HFFc6 (cell line): ENCODE measurements at regions not wholly inside any gene's neighbourhood (a gene's known extent, or its start where the extent isn't known, plus 50 kb on each side); places are given as distances from the start of the nearest gene placed in this dataset.

Experiments
- DNase-seq: peaks from one replicate; pipeline ENCODE4 v3.0.0-alpha.2; 2018
- H3K27ac Mint-ChIP-seq: 2 replicates; pipeline ENCODE4 v1.8.0; 2020; ENCODE audit warnings: mild to moderate bottlenecking, mixed read lengths
- H3K27me3 Mint-ChIP-seq: 2 replicates; pipeline ENCODE4 v1.8.0; 2021; ENCODE audit warnings: mild to moderate bottlenecking, moderate library complexity, mixed read lengths; ENCODE audit not compliant: insufficient read depth
- H3K36me3 Mint-ChIP-seq: 2 replicates; pipeline ENCODE4 v1.8.0; 2021; ENCODE audit warnings: low read depth, mixed read lengths
- H3K4me1 Mint-ChIP-seq: 2 replicates; pipeline ENCODE4 v1.8.0; 2020; ENCODE audit warnings: low read depth, mixed read lengths
- H3K4me3 Mint-ChIP-seq: 2 replicates; pipeline ENCODE4 v1.8.0; 2020; ENCODE audit warnings: mild to moderate bottlenecking, moderate library complexity, mixed read lengths
- H3K9me3 Mint-ChIP-seq: 2 replicates; pipeline ENCODE4 v1.8.0; 2020; ENCODE audit warnings: mild to moderate bottlenecking, mixed read lengths
- CTCF ChIP-seq: fragments of 200-600 bp; sonication (generic); IDR thresholded peaks from 2 replicates; pipeline ENCODE4 v1.5.0; 2021; ENCODE audit warnings: antibody characterized with exemption, mild to moderate bottlenecking

GRCh38 chr2:136310797-136311603 is 193.1 kb upstream of the CXCR4 start:
- Mint-ChIP-seq H3K27me3 (peaks cover 2% of the 10 kb centered on the region), H3K4me1 (no peaks in the 10 kb centered on the region), H3K4me3 (no peak overlapping the region), H3K27ac (no peak overlapping the region), H3K36me3 (no peaks in the 10 kb centered on the region), H3K9me3 (no peaks in the 10 kb centered on the region; the same call in 1 of the 2 replicates)
- no peak for TF ChIP-seq CTCF
- no peak for DNase-seq

GRCh38 chr2:136310005-136310495 is 192.1 kb upstream of the CXCR4 start:
- Mint-ChIP-seq H3K36me3 (no peaks in the 10 kb centered on the region), H3K27ac (no peak overlapping the region), H3K4me3 (no peak overlapping the region), H3K9me3 (no peaks in the 10 kb centered on the region; the same call in 1 of the 2 replicates), H3K4me1 (no peaks in the 10 kb centered on the region), H3K27me3 (peaks cover 2% of the 10 kb centered on the region)
- TF ChIP-seq CTCF: no peak
- no peak for DNase-seq

- Mint-ChIP-seq H3K4me1 (no peaks in the 10 kb centered on the region), H3K9me3 (no peaks in the 10 kb centered on the region; the same call in 1 of the 2 replicates), H3K36me3 (no peaks in the 10 kb centered on the region), H3K4me3 (no peak overlapping the region), H3K27me3 (peaks cover 2% of the 10 kb centered on the region), H3K27ac (no peak overlapping the region)
- no peak for DNase-seq
- no peak for TF ChIP-seq CTCF
These were observed 190.7 kb upstream of the CXCR4 start for GRCh38 chr2:136308611-136309010.

- H3K36me3 Mint-ChIP-seq: no peaks in the 10 kb centered on the region
- no peak overlapping the region for H3K4me3 Mint-ChIP-seq
- H3K27ac Mint-ChIP-seq: no peak overlapping the region
- H3K4me1 Mint-ChIP-seq: no peaks in the 10 kb centered on the region
- no peak for TF ChIP-seq CTCF
- H3K27me3 Mint-ChIP-seq: peaks cover 2% of the 10 kb centered on the region
- peaks cover 9% of the 10 kb centered on the region; the same call in 1 of the 2 replicates for H3K9me3 Mint-ChIP-seq
- DNase-seq: no peak
These were observed 188.9 kb upstream of the CXCR4 start for GRCh38 chr2:136306836-136307235.

- no peaks in the 10 kb centered on the region for H3K36me3 Mint-ChIP-seq
- H3K4me3 Mint-ChIP-seq: no peak overlapping the region
- no peak overlapping the region for H3K27ac Mint-ChIP-seq
- no peak for DNase-seq
- H3K9me3 Mint-ChIP-seq: peaks cover 9% of the 10 kb centered on the region; the same call in 1 of the 2 replicates
- peaks cover 2% of the 10 kb centered on the region for H3K27me3 Mint-ChIP-seq
- no peak for TF ChIP-seq CTCF
- H3K4me1 Mint-ChIP-seq: no peaks in the 10 kb centered on the region
These were observed 187.7 kb upstream of the CXCR4 start for GRCh38 chr2:136305517-136306192.
